ENCODE measurements at regions not wholly inside any gene's neighbourhood (a gene's known extent, or its start where the extent isn't known, plus 50 kb on each side); places are given as distances from the start of the nearest gene placed in this dataset.

DNA sequence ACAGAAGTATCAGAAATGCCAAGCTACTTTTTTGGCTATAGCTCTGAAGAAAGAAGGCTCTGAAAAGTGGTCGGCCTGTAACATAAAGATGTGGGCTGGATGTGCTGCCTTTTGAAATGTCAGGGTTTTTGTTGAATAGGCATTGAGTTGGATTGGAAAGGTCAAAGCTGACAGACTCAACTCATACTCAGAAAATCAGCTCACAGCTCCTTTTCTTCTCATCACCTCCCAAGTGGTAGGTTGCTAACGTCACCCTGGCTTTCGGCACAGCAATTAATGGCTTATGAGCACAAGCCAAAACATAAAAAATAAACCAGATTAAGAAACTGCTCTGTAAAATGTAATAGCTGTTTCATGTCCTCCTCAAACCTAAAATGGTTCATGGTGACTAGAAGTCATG lies 68.3 kb downstream of the KCNF1 start:
- no peak for TF ChIP-seq SNAI2 (CRISPR knock-in tag; IDR thresholded peaks at IDR 0.05)
- TF ChIP-seq ZFP30 (CRISPR knock-in tag; IDR thresholded peaks at IDR 0.05) = no peak
- TF ChIP-seq BACH2 (CRISPR knock-in tag; IDR thresholded peaks at IDR 0.05; ENCODE audit: borderline replicate concordance) = no peak
- no peak for TF ChIP-seq ZNF565 (CRISPR knock-in tag; conservative IDR thresholded peaks at IDR 0.05; ENCODE audit: low read depth)
- no peak for TF ChIP-seq ZNF70 (CRISPR knock-in tag; IDR thresholded peaks at IDR 0.05)
- ATAC-seq = no peak

DNA sequence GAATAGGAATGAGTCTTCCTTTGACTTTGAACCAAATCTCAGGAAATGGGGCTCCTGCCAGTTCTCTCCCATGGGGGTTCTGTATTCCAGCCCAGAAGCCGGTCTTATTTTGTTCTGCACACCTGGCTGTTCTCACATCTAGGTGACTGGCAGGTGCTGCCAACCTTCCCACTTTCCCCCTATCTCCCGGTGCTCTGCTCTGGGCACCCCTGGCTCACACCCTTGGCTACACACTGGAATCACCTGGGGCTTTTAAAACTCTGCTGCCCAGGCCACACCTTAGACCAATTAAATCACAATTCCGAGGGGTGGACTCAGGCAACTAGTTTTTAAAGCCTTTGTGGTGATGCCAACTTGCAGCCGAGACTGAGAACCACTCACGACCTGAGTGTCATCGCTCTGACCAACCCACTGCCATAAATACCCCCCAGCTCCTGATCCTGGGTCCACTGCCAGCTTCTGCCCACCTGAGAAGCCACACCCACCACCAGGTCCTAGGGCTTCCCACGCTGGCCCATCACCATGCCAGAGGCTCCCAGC lies 69.2 kb downstream of the KCNF1 start:
- ATAC-seq = no peak
- TF ChIP-seq ESRRG (CRISPR knock-in tag; IDR thresholded peaks at IDR 0.05) (no peak), ZFP3 (CRISPR knock-in tag; IDR thresholded peaks at IDR 0.05) (no peak)
- TF ChIP-seq, protein P1, sequence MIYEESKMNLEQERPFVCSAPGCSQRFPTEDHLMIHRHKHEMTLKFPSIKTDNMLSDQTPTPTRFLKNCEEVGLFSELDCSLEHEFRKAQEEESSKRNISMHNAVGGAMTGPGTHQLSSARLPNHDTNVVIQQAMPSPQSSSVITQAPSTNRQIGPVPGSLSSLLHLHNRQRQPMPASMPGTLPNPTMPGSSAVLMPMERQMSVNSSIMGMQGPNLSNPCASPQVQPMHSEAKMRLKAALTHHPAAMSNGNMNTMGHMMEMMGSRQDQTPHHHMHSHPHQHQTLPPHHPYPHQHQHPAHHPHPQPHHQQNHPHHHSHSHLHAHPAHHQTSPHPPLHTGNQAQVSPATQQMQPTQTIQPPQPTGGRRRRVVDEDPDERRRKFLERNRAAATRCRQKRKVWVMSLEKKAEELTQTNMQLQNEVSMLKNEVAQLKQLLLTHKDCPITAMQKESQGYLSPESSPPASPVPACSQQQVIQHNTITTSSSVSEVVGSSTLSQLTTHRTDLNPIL (CRISPR knock-in tag; IDR thresholded peaks at IDR 0.05; ENCODE audit: low read depth) = no peak

DNA sequence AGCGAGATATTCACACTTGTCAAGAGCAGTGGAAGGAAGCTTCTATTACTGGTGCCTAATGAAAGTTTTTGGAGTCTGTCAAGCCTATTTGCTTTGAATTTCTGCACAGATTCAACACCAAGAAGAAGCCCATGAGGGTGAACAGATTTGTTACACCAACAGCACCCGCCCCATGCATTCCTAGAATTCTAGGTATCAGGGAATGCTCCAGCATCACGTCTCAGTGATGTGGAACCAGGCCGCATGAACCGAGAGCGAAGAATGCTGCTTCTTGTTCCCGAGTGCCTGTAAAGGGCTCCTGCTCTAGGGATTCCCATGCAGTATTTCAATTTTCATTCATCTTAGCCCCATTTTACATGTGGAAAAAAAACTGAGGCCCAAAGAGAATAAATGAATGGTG lies 69.7 kb downstream of the KCNF1 start:
- no peak for ATAC-seq
- TF ChIP-seq, protein P1 (CRISPR knock-in tag; IDR thresholded peaks at IDR 0.05; ENCODE audit: low read depth) = no peak
- TF ChIP-seq ARNTL (CRISPR knock-in tag; IDR thresholded peaks at IDR 0.05; ENCODE audit: borderline replicate concordance, low read depth) (no peak), ZNF565 (CRISPR knock-in tag; conservative IDR thresholded peaks at IDR 0.05; ENCODE audit: low read depth) (no peak), ZFP3 (CRISPR knock-in tag; IDR thresholded peaks at IDR 0.05) (no peak), BACH2 (CRISPR knock-in tag; IDR thresholded peaks at IDR 0.05; ENCODE audit: borderline replicate concordance) (no peak), RARB (CRISPR knock-in tag; IDR thresholded peaks at IDR 0.05) (no peak), ZC3H10 (CRISPR knock-in tag; IDR thresholded peaks at IDR 0.05) (no peak), SNAI2 (CRISPR knock-in tag; IDR thresholded peaks at IDR 0.05) (no peak), ISL1 (CRISPR knock-in tag; IDR thresholded peaks at IDR 0.05) (no peak), ZNF70 (CRISPR knock-in tag; IDR thresholded peaks at IDR 0.05) (no peak)
- TF ChIP-seq, protein P2, sequence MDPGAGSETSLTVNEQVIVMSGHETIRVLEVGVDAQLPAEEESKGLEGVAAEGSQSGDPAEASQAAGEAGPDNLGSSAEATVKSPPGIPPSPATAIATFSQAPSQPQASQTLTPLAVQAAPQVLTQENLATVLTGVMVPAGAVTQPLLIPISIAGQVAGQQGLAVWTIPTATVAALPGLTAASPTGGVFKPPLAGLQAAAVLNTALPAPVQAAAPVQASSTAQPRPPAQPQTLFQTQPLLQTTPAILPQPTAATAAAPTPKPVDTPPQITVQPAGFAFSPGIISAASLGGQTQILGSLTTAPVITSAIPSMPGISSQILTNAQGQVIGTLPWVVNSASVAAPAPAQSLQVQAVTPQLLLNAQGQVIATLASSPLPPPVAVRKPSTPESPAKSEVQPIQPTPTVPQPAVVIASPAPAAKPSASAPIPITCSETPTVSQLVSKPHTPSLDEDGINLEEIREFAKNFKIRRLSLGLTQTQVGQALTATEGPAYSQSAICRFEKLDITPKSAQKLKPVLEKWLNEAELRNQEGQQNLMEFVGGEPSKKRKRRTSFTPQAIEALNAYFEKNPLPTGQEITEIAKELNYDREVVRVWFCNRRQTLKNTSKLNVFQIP (CRISPR knock-in tag; IDR thresholded peaks at IDR 0.05; ENCODE audit: borderline replicate concordance, low read depth) = no peak
- TF ChIP-seq, protein P3, sequence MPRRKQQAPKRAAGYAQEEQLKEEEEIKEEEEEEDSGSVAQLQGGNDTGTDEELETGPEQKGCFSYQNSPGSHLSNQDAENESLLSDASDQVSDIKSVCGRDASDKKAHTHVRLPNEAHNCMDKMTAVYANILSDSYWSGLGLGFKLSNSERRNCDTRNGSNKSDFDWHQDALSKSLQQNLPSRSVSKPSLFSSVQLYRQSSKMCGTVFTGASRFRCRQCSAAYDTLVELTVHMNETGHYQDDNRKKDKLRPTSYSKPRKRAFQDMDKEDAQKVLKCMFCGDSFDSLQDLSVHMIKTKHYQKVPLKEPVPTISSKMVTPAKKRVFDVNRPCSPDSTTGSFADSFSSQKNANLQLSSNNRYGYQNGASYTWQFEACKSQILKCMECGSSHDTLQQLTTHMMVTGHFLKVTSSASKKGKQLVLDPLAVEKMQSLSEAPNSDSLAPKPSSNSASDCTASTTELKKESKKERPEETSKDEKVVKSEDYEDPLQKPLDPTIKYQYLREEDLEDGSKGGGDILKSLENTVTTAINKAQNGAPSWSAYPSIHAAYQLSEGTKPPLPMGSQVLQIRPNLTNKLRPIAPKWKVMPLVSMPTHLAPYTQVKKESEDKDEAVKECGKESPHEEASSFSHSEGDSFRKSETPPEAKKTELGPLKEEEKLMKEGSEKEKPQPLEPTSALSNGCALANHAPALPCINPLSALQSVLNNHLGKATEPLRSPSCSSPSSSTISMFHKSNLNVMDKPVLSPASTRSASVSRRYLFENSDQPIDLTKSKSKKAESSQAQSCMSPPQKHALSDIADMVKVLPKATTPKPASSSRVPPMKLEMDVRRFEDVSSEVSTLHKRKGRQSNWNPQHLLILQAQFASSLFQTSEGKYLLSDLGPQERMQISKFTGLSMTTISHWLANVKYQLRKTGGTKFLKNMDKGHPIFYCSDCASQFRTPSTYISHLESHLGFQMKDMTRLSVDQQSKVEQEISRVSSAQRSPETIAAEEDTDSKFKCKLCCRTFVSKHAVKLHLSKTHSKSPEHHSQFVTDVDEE (CRISPR knock-in tag; IDR thresholded peaks at IDR 0.05) = no peak

DNA sequence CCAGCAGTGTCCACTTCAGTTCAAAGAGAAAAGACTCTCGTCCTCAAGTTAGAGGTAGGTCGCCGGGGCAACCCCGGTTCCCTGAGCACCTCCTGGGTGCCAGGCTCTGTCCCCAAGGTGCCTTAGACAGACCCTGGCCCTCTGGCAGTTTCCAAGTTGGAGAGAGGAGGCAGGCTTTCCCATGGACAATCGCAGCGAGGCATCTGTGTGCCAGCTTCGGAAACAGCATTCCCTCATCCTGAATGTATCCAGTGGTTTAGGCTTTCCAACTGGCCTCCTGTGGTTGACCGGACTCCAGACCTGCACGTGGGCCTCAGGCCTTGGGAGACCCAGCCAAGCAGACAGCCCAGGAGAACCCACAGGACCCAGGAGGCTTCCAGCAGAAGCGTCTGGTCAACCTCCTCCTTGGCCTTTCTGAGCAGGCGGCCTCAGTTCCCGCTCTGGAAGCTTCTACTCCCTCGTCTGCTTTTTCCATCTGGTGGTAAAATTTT lies 70.3 kb downstream of the KCNF1 start:
- ATAC-seq = no peak
- TF ChIP-seq SNAI2 (CRISPR knock-in tag; IDR thresholded peaks at IDR 0.05) (no peak), OSR1 (CRISPR knock-in tag; IDR thresholded peaks at IDR 0.05) (no peak), ZNF8 (CRISPR knock-in tag; IDR thresholded peaks at IDR 0.05) (no peak), ESRRG (CRISPR knock-in tag; IDR thresholded peaks at IDR 0.05) (no peak), ZFP30 (CRISPR knock-in tag; IDR thresholded peaks at IDR 0.05) (no peak), BACH2 (CRISPR knock-in tag; IDR thresholded peaks at IDR 0.05; ENCODE audit: borderline replicate concordance) (no peak), PPARA (CRISPR knock-in tag; IDR thresholded peaks at IDR 0.05; ENCODE audit: borderline replicate concordance) (no peak), ZNF70 (CRISPR knock-in tag; IDR thresholded peaks at IDR 0.05) (no peak), ZC3H10 (CRISPR knock-in tag; IDR thresholded peaks at IDR 0.05) (no peak)
- TF ChIP-seq, protein P4, sequence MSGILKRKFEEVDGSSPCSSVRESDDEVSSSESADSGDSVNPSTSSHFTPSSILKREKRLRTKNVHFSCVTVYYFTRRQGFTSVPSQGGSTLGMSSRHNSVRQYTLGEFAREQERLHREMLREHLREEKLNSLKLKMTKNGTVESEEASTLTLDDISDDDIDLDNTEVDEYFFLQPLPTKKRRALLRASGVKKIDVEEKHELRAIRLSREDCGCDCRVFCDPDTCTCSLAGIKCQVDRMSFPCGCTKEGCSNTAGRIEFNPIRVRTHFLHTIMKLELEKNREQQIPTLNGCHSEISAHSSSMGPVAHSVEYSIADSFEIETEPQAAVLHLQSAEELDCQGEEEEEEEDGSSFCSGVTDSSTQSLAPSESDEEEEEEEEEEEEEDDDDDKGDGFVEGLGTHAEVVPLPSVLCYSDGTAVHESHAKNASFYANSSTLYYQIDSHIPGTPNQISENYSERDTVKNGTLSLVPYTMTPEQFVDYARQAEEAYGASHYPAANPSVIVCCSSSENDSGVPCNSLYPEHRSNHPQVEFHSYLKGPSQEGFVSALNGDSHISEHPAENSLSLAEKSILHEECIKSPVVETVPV (CRISPR knock-in tag; IDR thresholded peaks at IDR 0.05) = no peak
- TF ChIP-seq, protein P1 (CRISPR knock-in tag; IDR thresholded peaks at IDR 0.05; ENCODE audit: low read depth) = no peak

Data from SK-N-SH treated with all-trans-retinoic acid at 6 μM for 48 hours (cell line).